ENCODE measurements at regions not wholly inside any gene's neighbourhood (a gene's known extent, or its start where the extent isn't known, plus 50 kb on each side); places are given as distances from the start of the nearest gene placed in this dataset.

DNA sequence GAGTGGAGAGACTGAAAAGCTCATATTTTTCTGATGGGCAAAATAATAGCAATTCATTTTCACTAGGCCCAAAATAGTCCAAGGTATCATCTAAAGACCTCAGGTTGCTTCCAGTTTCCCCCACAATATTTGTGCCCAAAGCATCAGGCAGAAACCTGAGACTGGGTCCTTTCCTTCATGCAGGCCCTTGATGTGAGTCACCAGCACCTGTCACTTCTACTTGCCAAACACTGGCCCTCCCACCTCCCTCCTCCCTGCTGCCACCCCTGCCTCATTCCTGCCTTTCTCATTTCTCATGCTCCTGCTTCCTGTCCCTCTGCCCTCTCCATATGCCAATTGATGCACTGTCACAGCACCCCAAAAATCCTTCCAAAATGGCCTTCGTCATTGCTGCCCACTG lies 230.4 kb upstream of the CST7 start:
- TF ChIP-seq, protein P1, sequence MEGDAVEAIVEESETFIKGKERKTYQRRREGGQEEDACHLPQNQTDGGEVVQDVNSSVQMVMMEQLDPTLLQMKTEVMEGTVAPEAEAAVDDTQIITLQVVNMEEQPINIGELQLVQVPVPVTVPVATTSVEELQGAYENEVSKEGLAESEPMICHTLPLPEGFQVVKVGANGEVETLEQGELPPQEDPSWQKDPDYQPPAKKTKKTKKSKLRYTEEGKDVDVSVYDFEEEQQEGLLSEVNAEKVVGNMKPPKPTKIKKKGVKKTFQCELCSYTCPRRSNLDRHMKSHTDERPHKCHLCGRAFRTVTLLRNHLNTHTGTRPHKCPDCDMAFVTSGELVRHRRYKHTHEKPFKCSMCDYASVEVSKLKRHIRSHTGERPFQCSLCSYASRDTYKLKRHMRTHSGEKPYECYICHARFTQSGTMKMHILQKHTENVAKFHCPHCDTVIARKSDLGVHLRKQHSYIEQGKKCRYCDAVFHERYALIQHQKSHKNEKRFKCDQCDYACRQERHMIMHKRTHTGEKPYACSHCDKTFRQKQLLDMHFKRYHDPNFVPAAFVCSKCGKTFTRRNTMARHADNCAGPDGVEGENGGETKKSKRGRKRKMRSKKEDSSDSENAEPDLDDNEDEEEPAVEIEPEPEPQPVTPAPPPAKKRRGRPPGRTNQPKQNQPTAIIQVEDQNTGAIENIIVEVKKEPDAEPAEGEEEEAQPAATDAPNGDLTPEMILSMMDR (conservative IDR thresholded peaks at IDR 0.05 in 1 of 2, IDR thresholded peaks at IDR 0.05 in 1 of 2; ENCODE audit: extremely low read depth in 1 of 2, insufficient read depth in 1 of 2, low read depth in 1 of 2, low read length in 2 of 2): no peak
- no peak for TF ChIP-seq EZH2 (IDR thresholded peaks at IDR 0.05; ENCODE audit: borderline replicate concordance, low read length)
